Gastroesophageal sphincter (tissue), 4 donors: ENCODE measurements at regions not wholly inside any gene's neighbourhood (a gene's known extent, or its start where the extent isn't known, plus 50 kb on each side); places are given as distances from the start of the nearest gene placed in this dataset.

ENCODE experiments used
- ATAC-seq: fragments of 150-250 bp; one replicate; pipeline ENCODE4 v1.9.1; 2016; ENCODE audit warnings: mild to moderate bottlenecking, moderate library complexity
- H3K27ac ChIP-seq, 4 donors: fragments of 200-600 bp; sonication (generic) in 3 of 4; 1 replicate in 3 of 4; 2 replicates in 1 of 4; pipeline ENCODE4 v1.5.1; 2016 to 2019
- H3K27me3 ChIP-seq: fragments of 200-600 bp; sonication (generic); one replicate; pipeline ENCODE4 v1.5.1; 2019
- H3K36me3 ChIP-seq, 2 donors: fragments of 200-600 bp; sonication (generic); one replicate each; pipeline ENCODE4 v1.5.1; 2019; ENCODE audit warnings: control low read depth in 1 of 2
- H3K4me1 ChIP-seq, 3 donors: fragments of 200-600 bp; sonication (generic); 1 replicate in 2 of 3; 2 replicates in 1 of 3; pipeline ENCODE4 v1.5.1; 2016 to 2019; ENCODE audit warnings: control low read depth in 2 of 3
- H3K4me3 ChIP-seq, 2 donors: fragments of 200-600 bp; sonication (generic); one replicate each; pipeline ENCODE4 v1.5.1; 2019; ENCODE audit warnings: mild to moderate bottlenecking in 1 of 2, moderate library complexity in 1 of 2
- H3K9me3 ChIP-seq, 3 donors: fragments of 200-600 bp; sonication (generic); one replicate each; pipeline ENCODE4 v1.5.1; 2017 to 2019; ENCODE audit warnings: control low read depth in 2 of 3
- CTCF ChIP-seq, 4 experiments: fragments of 200-600 bp in 2 of 4; fragments of 450-650 bp in 2 of 4; sonication (generic) in 1 of 4; IDR thresholded peaks; one replicate each; pipeline ENCODE4 v1.5.1; 2017 to 2019; ENCODE audit warnings: antibody characterized with exemption in 4 of 4, mild to moderate bottlenecking in 2 of 4, moderate library complexity in 2 of 4
- EP300 ChIP-seq: sonication (generic); formaldehyde crosslinking; IDR thresholded peaks from one replicate; pipeline ENCODE4 v1.6.1; 2017; ENCODE audit warnings: antibody characterized with exemption, mild to moderate bottlenecking
- POLR2A ChIP-seq, 2 donors: fragments of 450-650 bp; IDR thresholded peaks; one replicate each; pipeline ENCODE4 v1.6.1; 2017; ENCODE audit warnings: antibody characterized with exemption in 2 of 2, mild to moderate bottlenecking in 2 of 2, moderate library complexity in 1 of 2
- POLR2AphosphoS5 ChIP-seq: sonication (generic); formaldehyde crosslinking; IDR thresholded peaks from one replicate; pipeline ENCODE4 v1.6.1; 2017; ENCODE audit warnings: antibody characterized with exemption
- WGBS, 2 donors: methylation state at CpG; one replicate each; pipeline ENCODE4 v1.1.5; 2018; ENCODE audit warnings: low coverage in 1 of 2; 5-methylcytosine and 5-hydroxymethylcytosine counted together

GRCh38 chr4:123599061-123599919 lies 202.7 kb downstream of the SPRY1 start:
- peak; percentile 93 for ATAC-seq
- Histone ChIP-seq H3K9me3 (no peaks in the 10 kb centered on the region), H3K27me3 (no peaks in the 10 kb centered on the region), H3K4me1 (peaks cover 4 to 15% (median 14%) of the 10 kb centered on the region in 3 donors), H3K27ac (peak overlapping the region in 3 of 4 donors; percentile 50 to 70 (median 59)), H3K4me3 (no peak overlapping the region), H3K36me3 (no peaks in the 10 kb centered on the region)
- WGBS, 2 donors, result 59 to 67% methylated on average over 3 of the region's 3 CpGs
- TF ChIP-seq POLR2A (IDR thresholded peaks at IDR 0.05) (no peak), CTCF (IDR thresholded peaks at IDR 0.05) (no peak), POLR2AphosphoS5 (peak; percentile 84), EP300 (no peak)

- no peaks in the 10 kb centered on the region for H3K27me3 ChIP-seq
- H3K4me3 ChIP-seq, result no peak overlapping the region
- TF ChIP-seq EP300, result no peak
- no peak for TF ChIP-seq POLR2A (IDR thresholded peaks at IDR 0.05)
- TF ChIP-seq POLR2AphosphoS5, result no peak
- TF ChIP-seq CTCF (IDR thresholded peaks at IDR 0.05), result no peak
- no peaks in the 10 kb centered on the region for H3K9me3 ChIP-seq
- peaks cover 4 to 15% (median 14%) of the 10 kb centered on the region in 3 donors for H3K4me1 ChIP-seq
- no peaks in the 10 kb centered on the region for H3K36me3 ChIP-seq
- ATAC-seq, result peak; percentile 67
- H3K27ac ChIP-seq, result peak overlapping the region in 3 of 4 donors; percentile 50 to 70 (median 59)
- WGBS, 2 donors, result 70 to 72% methylated on average over 5 of the region's 5 CpGs
These were observed 203.6 kb downstream of the SPRY1 start for GRCh38 chr4:123599920-123600810.

- TF ChIP-seq POLR2A (IDR thresholded peaks at IDR 0.05) (no peak), EP300 (no peak), POLR2AphosphoS5 (no peak), CTCF (IDR thresholded peaks at IDR 0.05) (no peak)
- no peak for ATAC-seq
- no peaks in the 10 kb centered on the region for H3K36me3 ChIP-seq
- peaks cover 4 to 15% (median 14%) of the 10 kb centered on the region in 3 donors for H3K4me1 ChIP-seq
- no peak overlapping the region for H3K27ac ChIP-seq
- no peak overlapping the region for H3K4me3 ChIP-seq
- 69 to 82% methylated on average over 6 of the region's 6 CpGs for WGBS, 2 donors
- no peaks in the 10 kb centered on the region for H3K9me3 ChIP-seq
- H3K27me3 ChIP-seq, result no peaks in the 10 kb centered on the region
These were observed 204.7 kb downstream of the SPRY1 start for GRCh38 chr4:123600987-123601904.

GRCh38 chr4:123602007-123602406 lies 205.4 kb downstream of the SPRY1 start:
- Histone ChIP-seq H3K4me3 (no peak overlapping the region), H3K9me3 (no peaks in the 10 kb centered on the region)
- 94 to 100% methylated on average over 2 of the region's 4 CpGs for WGBS, 2 donors

More at GRCh38 chr4:123602007-123602406, 205.4 kb downstream of the SPRY1 start:
- H3K27ac ChIP-seq, result no peak overlapping the region
- no peaks in the 10 kb centered on the region for H3K36me3 ChIP-seq
- TF ChIP-seq POLR2A (IDR thresholded peaks at IDR 0.05) (no peak), CTCF (IDR thresholded peaks at IDR 0.05) (no peak), EP300 (no peak), POLR2AphosphoS5 (no peak)
- no peaks in the 10 kb centered on the region for H3K27me3 ChIP-seq
- peaks cover 4 to 15% (median 14%) of the 10 kb centered on the region in 3 donors for H3K4me1 ChIP-seq
- ATAC-seq, result no peak
